Stimulated activated naive CD4-positive, alpha-beta T cell (primary cell): ENCODE measurements at regions not wholly inside any gene's neighbourhood (a gene's known extent, or its start where the extent isn't known, plus 50 kb on each side); places are given as distances from the start of the nearest gene placed in this dataset.

ENCODE experiments used
- DNase-seq, 6 experiments: peaks; one replicate each; lab custom pipeline; 2025; lab: John Stamatoyannopoulos, UW

DNA sequence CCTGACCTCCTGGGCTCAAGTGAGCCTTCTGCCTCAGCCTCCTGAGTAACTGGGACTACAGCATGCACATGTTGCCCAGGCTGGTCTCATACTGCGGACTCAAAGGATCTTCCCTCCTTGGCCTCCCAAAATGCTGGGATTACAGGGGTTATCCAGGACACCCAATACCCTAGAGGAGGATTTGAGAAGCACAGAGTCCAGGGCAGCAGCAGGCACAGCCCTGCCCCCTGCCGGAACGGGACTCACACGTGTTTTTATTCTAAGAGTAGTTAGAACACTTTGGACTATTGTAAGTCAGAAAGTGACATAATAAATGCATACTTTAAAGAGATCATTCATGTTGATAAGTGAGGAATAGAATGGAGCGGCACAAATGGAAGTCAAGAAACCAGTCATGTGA lies 80.2 kb downstream of the C6orf118 start:
- DNase-seq, result no peak

GRCh38 chr6:165227644-165228329 lies 81.6 kb downstream of the C6orf118 start:
- DNase-seq, result no peak

GRCh38 chr6:165223736-165224135 lies 85.7 kb downstream of the C6orf118 start:
- DNase-seq, result no peak

DNA sequence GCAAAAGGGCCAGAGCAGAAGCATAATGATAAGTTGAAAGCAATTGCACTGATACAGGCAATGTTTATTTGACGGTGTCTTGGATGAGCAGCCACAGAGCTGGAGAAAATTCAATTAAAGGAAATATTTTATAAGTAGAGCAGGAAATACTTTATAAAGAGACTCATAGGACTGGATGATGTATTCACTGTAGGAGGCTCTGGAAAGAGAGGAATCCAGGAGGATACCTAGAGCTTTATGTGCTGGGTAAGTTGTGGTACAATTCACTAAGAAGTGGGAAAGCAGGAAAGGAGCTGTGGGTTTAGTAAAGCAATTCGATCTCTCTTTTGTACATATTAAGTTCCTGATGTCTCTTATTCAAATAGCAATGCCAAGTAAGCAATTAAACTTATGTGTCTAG lies 86.3 kb downstream of the C6orf118 start:
- DNase-seq, result no peak

GRCh38 chr6:165222315-165223025 lies 86.9 kb downstream of the C6orf118 start:
- DNase-seq, result no peak

DNA sequence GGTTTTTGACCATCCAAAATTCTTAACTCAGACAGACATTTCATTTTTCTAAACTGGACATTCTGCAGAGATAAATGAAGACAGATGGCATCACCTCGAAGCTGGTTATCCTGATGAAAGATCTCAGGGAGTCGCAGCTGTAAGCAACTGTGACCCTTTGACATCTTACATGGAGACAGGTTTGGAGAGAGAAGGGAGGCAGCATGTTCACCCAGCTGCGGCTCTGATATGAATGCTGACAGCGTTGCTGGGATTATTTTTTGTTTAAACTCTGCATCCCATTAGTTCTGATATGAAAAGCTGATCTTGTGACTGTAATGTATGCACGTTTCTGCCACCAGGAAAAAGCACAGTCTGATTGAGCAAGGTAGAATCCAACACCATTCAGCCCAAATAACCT lies 89.4 kb downstream of the C6orf118 start:
- DNase-seq, result no peak

DNA sequence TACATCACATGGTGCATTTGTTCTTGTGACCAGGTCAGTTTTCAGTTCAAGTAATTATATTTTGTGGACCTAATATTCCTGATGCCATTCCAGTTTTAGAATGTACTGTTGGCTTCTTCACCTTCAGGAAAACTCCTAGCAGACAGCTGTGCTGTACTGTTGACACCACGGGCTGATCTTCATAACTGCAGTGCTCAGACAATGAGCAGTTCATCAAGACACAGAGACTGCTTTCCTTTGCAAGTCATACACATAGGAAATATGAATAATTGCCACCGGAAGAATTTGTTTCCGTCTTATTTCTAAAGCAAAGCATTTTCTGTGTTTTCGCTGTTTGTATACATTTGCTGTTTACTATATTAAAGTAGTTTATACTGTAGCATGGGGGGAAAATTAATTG lies 89.8 kb downstream of the C6orf118 start:
- DNase-seq, result no peak

DNA sequence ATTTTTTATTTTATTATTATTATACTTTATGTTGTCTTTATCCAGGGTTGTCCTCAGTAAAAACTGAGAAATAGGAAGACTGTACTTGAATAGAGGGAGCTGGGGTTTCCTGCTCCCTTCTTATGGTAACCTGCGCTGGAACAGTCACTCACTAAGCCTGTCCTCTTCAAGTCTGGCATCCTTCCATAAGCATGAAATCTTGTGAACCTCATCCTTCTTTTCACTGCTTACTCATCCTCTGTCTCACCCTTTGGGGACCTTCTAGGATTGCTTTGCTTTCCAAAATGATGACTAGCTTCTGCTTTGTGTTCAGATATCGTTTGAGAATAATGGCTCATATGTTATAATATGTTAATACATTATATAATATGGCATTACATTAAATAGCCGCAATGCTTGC lies 90.6 kb downstream of the C6orf118 start:
- DNase-seq, result no peak

GRCh38 chr6:165206798-165207197 lies 102.6 kb downstream of the C6orf118 start:
- no peak for DNase-seq

GRCh38 chr6:165205632-165206031 lies 103.8 kb downstream of the C6orf118 start:
- no peak for DNase-seq

- DNase-seq, result no peak
Measured at GRCh38 chr6:165204807-165205545, 104.4 kb downstream of the C6orf118 start.

- no peak for DNase-seq
Measured at GRCh38 chr6:165200178-165200577, 109.2 kb downstream of the C6orf118 start.

DNA sequence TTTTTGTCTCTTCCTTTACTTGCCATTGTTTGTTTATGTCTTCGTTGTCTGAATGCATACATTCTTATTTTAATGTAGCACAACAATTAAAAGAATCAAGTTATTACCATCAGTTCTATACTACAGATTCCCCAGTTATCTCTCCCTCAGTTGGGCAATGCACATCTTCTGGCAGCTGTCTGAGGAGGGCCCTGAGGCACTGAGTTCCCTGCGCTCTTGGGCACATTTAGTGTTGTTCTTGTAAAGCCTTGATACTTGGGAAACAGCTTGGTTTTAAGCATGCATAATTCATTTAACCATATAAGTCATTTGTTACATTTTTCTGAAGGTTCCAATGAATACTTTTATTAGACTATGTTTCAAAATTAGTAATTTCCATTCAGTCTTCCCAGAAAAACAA lies 117.9 kb downstream of the C6orf118 start:
- no peak for DNase-seq

- no peak for DNase-seq
Measured at GRCh38 chr6:165186441-165187205, 122.8 kb downstream of the C6orf118 start.

- DNase-seq, result no peak
Measured at GRCh38 chr6:165186041-165186440, 123.4 kb downstream of the C6orf118 start.

DNA sequence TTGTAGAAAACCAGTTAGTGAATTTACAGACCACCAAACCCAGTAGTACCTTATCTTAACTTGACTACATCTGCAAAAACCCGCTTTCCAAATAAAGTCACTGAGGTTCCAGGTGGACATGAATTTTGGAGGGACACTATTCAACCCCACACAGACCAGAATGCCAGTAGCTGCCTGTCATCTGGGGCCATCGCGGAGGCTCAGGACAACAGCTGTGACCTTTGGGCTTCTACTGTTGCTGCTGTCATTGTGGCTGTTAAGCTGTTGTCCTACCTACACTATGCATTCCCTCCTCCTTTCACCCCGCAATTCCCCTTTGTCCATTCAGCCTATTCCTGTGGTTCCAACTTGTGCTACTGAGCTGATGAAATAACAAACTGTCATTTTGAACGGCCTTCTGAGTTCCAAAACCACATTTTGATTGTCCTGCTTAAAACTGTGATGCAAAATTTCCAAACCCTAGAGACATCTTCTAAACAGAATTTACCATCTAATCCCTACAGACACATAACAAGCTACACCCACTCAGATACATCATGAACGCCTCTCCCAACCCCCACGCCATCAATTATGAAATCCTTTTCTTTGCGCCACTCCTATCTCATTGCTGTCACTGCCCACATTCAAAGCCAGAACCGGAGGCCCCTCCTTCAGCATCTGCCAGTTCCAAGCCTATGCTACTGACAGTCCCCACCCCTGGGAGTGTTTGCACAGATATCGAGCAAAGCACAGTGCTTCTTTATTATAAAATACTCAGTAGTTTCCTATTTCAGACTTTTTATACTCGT lies 125.0 kb downstream of the C6orf118 start:
- no peak for DNase-seq

GRCh38 chr6:165183496-165184140 lies 125.8 kb downstream of the C6orf118 start:
- no peak for DNase-seq

- no peak for DNase-seq
Measured at GRCh38 chr6:165183071-165183470, 126.3 kb downstream of the C6orf118 start.

DNA sequence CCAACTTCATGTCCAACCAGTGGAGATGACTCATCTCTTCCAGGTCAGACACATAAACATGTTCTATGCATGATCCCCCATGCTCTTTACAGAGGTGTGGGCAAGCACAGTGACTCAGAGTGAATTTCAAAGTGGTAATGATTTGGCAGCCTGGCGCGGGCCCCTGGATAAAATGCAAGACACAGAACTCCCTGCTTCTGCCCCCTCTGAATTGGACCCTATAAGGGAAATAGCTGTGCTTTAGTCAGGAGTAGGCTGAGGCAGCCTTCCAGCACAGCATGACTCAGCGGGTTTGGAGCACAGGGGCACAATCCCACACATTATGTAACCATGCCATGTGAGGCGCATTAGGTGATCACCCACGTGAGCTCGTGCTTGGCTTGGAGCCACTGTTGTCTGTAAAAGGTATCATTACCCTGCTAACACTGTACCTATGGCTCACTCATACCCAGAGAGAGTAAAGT lies 127.4 kb downstream of the C6orf118 start:
- DNase-seq, result no peak

- no peak for DNase-seq
Measured at GRCh38 chr6:165178056-165178455, 131.3 kb downstream of the C6orf118 start.

GRCh38 chr6:165173484-165173883 lies 135.9 kb downstream of the C6orf118 start:
- DNase-seq, result no peak
